ENCODE measurements at regions not wholly inside any gene's neighbourhood (a gene's known extent, or its start where the extent isn't known, plus 50 kb on each side); places are given as distances from the start of the nearest gene placed in this dataset.

- TF ChIP-seq CTCF (conservative IDR thresholded peaks at IDR 0.05 in 1 of 2, IDR thresholded peaks at IDR 0.05 in 1 of 2; ENCODE audit: low read depth in 1 of 2, low read length in 2 of 2) = no peak
- TF ChIP-seq EZH2 (IDR thresholded peaks at IDR 0.05; ENCODE audit: low read length, missing control alignments) = no peak
Observed at GRCh38 chr4:148999924-149000323, 557.7 kb upstream of the NR3C2 start.
